ENCODE measurements at regions not wholly inside any gene's neighbourhood (a gene's known extent, or its start where the extent isn't known, plus 50 kb on each side); places are given as distances from the start of the nearest gene placed in this dataset.

DNA sequence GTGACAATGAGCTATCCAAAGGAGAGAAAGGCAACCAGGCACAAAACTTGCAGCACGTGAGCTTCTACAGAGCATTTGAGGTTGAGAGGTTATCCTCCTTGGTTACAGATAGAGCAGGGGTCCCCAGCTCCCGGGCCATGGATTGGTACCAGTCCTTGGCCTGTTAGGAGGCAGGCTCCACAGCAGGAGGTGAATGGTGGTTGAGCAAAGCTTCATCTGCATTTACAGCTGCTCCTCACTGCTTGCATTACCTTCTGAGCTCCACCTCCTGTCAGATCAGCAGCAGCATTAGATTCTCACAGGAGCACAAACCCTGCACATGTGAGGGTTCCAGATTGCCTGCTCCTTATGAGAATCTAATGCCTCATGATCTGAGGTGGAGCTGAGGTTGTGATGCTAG lies 57.8 kb upstream of the ST8SIA3 start:
- in situ Hi-C loops (cut with HindIII; ENCODE audit: low sequenced_read_pairs): no loop called here
- no peak for DNase-seq (ENCODE audit: low read depth, low spot score)
- no peak overlapping the region for H3K4me3 ChIP-seq (ENCODE audit: low read depth, low read length)
- TF ChIP-seq, protein P1, sequence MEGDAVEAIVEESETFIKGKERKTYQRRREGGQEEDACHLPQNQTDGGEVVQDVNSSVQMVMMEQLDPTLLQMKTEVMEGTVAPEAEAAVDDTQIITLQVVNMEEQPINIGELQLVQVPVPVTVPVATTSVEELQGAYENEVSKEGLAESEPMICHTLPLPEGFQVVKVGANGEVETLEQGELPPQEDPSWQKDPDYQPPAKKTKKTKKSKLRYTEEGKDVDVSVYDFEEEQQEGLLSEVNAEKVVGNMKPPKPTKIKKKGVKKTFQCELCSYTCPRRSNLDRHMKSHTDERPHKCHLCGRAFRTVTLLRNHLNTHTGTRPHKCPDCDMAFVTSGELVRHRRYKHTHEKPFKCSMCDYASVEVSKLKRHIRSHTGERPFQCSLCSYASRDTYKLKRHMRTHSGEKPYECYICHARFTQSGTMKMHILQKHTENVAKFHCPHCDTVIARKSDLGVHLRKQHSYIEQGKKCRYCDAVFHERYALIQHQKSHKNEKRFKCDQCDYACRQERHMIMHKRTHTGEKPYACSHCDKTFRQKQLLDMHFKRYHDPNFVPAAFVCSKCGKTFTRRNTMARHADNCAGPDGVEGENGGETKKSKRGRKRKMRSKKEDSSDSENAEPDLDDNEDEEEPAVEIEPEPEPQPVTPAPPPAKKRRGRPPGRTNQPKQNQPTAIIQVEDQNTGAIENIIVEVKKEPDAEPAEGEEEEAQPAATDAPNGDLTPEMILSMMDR (IDR thresholded peaks at IDR 0.05; ENCODE audit: low read depth, low read length): no peak

DNA sequence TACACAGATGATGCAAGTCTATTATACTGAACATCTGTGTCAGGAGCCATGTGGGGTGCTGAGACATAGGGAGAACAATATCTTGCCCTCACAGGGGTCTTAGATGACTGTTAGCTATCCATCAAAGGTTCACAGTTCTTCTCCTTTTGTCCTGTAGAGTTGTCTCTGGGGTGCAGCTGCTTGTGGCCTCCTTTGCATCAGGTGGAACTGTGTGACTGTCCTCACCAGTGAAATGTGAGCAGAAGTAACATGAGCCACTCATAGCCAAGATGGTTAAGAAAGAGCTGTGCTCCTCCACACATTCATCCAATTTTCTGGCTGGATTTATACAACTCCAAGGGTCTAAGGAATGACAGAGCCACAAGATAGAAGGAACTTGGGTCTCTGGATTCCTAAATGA lies 56.0 kb upstream of the ST8SIA3 start:
- H3K4me3 ChIP-seq (ENCODE audit: low read depth, low read length): no peak overlapping the region
- DNase-seq (ENCODE audit: low read depth, low spot score): no peak
- in situ Hi-C loops (cut with HindIII; ENCODE audit: low sequenced_read_pairs): no loop called here
- TF ChIP-seq, protein P1 (IDR thresholded peaks at IDR 0.05; ENCODE audit: low read depth, low read length): no peak

DNA sequence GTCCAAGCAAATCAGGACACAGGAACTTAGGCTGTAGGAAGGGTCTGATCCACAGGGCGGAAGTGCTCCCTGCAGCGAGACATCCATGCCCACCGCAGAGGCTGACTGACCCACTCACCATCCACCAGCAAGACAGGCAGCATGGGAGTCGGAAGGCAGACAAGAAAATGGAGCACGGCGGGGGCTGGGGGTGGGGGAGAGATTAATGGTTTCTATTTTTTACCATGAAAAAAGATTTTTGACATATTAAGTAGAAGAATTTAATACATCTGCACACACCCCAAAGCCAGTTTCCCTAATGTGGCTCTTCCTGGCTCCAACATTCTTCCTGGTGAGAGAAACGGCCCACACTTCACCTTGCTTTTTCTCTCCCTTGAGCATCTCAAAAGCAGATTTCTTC lies 55.1 kb upstream of the ST8SIA3 start:
- no peak overlapping the region for H3K4me3 ChIP-seq (ENCODE audit: low read depth, low read length)
- no peak for DNase-seq (ENCODE audit: low read depth, low spot score)
- TF ChIP-seq, protein P1 (IDR thresholded peaks at IDR 0.05; ENCODE audit: low read depth, low read length): no peak
- in situ Hi-C loops (cut with HindIII; ENCODE audit: low sequenced_read_pairs): no loop called here

DNA sequence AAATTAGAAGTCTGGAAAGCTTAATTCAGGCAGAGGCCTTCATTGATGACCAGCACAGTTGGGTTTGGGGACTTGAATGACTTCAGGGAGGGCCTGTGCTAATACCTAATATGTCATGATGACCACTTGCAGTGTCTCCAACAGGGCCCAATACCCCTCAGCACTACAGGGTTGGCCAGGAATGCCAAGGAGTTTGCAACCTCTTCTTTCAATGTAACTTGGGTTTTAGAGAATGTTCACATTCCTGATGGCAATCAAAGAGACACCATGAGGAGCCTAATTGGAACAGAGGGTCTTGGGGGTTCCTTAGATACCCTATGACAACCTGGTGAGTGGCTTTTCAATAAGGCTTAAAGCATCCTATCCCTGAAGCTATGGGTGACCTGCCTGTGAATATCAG lies 52.4 kb upstream of the ST8SIA3 start:
- no peak for DNase-seq (ENCODE audit: low read depth, low spot score)
- TF ChIP-seq, protein P1 (IDR thresholded peaks at IDR 0.05; ENCODE audit: low read depth, low read length): no peak
- H3K4me3 ChIP-seq (ENCODE audit: low read depth, low read length): no peak overlapping the region
- in situ Hi-C loops (cut with HindIII; ENCODE audit: low sequenced_read_pairs): no loop called here

DNA sequence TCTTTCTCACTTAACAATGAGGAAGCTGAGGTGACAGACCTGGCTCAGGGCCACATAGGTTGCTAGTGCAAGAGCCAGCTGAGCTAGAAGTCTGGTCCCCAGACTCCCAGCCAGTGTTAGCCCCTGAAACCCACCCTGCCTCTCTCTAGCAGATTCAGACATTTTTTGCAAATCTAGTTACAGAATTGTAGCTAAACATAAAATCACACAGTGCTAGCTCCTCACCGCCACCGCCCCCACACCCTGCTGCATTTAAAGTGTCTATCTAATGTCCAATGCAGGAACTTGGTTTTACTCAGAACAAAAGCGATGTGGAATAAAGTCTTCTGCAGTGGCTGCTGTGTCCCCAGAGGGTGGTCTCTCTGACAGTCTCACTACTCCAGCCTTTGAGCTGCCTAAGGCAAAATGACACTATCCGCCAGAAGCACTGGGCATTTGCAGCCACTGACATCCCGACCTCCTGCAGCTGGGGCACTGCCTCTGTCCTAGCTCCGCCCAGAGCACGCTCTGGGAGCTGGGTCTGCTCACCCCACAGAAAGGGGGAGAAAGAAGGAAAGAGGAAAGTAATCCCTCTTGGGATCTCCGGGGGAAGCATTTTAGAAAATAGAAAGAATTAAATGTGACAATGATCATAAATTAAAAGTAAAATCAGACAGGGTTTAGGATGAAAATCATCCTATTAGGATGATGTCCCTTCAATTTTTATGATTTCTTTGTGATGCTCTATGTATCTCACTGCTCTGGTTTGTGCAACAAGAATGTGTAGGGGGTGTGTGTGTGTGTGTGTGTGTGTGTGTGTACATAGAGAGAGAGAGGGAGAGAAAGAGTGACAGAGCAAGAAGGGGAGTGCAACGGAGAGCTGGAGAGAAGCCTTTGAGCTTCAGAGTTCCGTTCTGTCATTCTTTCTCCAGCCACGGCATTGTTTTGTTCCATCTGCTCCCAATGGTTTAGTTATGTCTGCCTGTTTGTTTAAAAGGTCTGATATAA lies 50.5 kb upstream of the ST8SIA3 start:
- TF ChIP-seq, protein P1 (IDR thresholded peaks at IDR 0.05; ENCODE audit: low read depth, low read length): no peak
- no peak for DNase-seq (ENCODE audit: low read depth, low spot score)
- H3K4me3 ChIP-seq (ENCODE audit: low read depth, low read length): no peak overlapping the region
- in situ Hi-C loops (cut with HindIII; ENCODE audit: low sequenced_read_pairs): no loop called here
